ENCODE measurements at regions not wholly inside any gene's neighbourhood (a gene's known extent, or its start where the extent isn't known, plus 50 kb on each side); places are given as distances from the start of the nearest gene placed in this dataset.
A peak's percentile ranks its signal among the peaks of the same experiment; 100 is the strongest.
"Not testable (repeated sequence)": the region's sequence is repeated elsewhere in the genome, so short reads cannot be mapped to it uniquely, and the experiment has no call there.

GRCh38 chr1:166638137-166638536 lies 201.1 kb upstream of the POGK start:
- H3K4me3 ChIP-seq (ENCODE audit: low read depth, low read length), result no peak overlapping the region
- H3K36me3 ChIP-seq (ENCODE audit: control insufficient read depth, insufficient read depth, low read length), result no peaks in the 10 kb centered on the region
- H3K27me3 ChIP-seq (ENCODE audit: control insufficient read depth, insufficient read depth, low read length), result no peaks in the 10 kb centered on the region
- DNase-seq (ENCODE audit: low read depth) (no peak), FAIRE-seq (no peak)
- no peak for TF ChIP-seq CTCF (IDR thresholded peaks at IDR 0.05; ENCODE audit: insufficient read depth, low read length, severe bottlenecking)

- H3K27me3 ChIP-seq (ENCODE audit: control insufficient read depth, insufficient read depth, low read length); H3K36me3 ChIP-seq (ENCODE audit: control insufficient read depth, insufficient read depth, low read length); DNase-seq (ENCODE audit: low read depth); FAIRE-seq; H3K4me3 ChIP-seq (ENCODE audit: low read depth, low read length): not testable (repeated sequence)
Observed at GRCh38 chr1:166657228-166657627, 182.0 kb upstream of the POGK start.

GRCh38 chr1:166666790-166667189 lies 172.5 kb upstream of the POGK start:
- not testable (repeated sequence) for DNase-seq (ENCODE audit: low read depth); H3K4me3 ChIP-seq (ENCODE audit: low read depth, low read length); FAIRE-seq

GRCh38 chr1:166667600-166667999 lies 171.7 kb upstream of the POGK start:
- H3K27me3 ChIP-seq (ENCODE audit: control insufficient read depth, insufficient read depth, low read length); FAIRE-seq; H3K36me3 ChIP-seq (ENCODE audit: control insufficient read depth, insufficient read depth, low read length); DNase-seq (ENCODE audit: low read depth); H3K4me3 ChIP-seq (ENCODE audit: low read depth, low read length): not testable (repeated sequence)

More at GRCh38 chr1:166666790-166667189, 172.5 kb upstream of the POGK start:
- not testable (repeated sequence) for H3K36me3 ChIP-seq (ENCODE audit: control insufficient read depth, insufficient read depth, low read length); H3K27me3 ChIP-seq (ENCODE audit: control insufficient read depth, insufficient read depth, low read length)

GRCh38 chr1:166671627-166672026 lies 167.6 kb upstream of the POGK start:
- no peaks in the 10 kb centered on the region for H3K36me3 ChIP-seq (ENCODE audit: control insufficient read depth, insufficient read depth, low read length)
- DNase-seq (ENCODE audit: low read depth) (no peak), FAIRE-seq (no peak)
- no peak for TF ChIP-seq CTCF (IDR thresholded peaks at IDR 0.05; ENCODE audit: insufficient read depth, low read length, severe bottlenecking)
- H3K27me3 ChIP-seq (ENCODE audit: control insufficient read depth, insufficient read depth, low read length), result no peaks in the 10 kb centered on the region
- H3K4me3 ChIP-seq (ENCODE audit: low read depth, low read length), result no peak overlapping the region

GRCh38 chr1:166673722-166674121 lies 165.6 kb upstream of the POGK start:
- Histone ChIP-seq H3K36me3 (ENCODE audit: control insufficient read depth, insufficient read depth, low read length) (no peaks in the 10 kb centered on the region), H3K27me3 (ENCODE audit: control insufficient read depth, insufficient read depth, low read length) (no peaks in the 10 kb centered on the region), H3K4me3 (ENCODE audit: low read depth, low read length) (no peak overlapping the region)
- DNase-seq (ENCODE audit: low read depth) (no peak), FAIRE-seq (no peak)
- no peak for TF ChIP-seq CTCF (IDR thresholded peaks at IDR 0.05; ENCODE audit: insufficient read depth, low read length, severe bottlenecking)

GRCh38 chr1:166675213-166675612 lies 164.1 kb upstream of the POGK start:
- Histone ChIP-seq H3K36me3 (ENCODE audit: control insufficient read depth, insufficient read depth, low read length) (no peaks in the 10 kb centered on the region), H3K27me3 (ENCODE audit: control insufficient read depth, insufficient read depth, low read length) (no peaks in the 10 kb centered on the region), H3K4me3 (ENCODE audit: low read depth, low read length) (no peak overlapping the region)
- no peak for TF ChIP-seq CTCF (IDR thresholded peaks at IDR 0.05; ENCODE audit: insufficient read depth, low read length, severe bottlenecking)
- FAIRE-seq (no peak), DNase-seq (ENCODE audit: low read depth) (peak; percentile 4)

Measured in bronchial epithelial cell (primary cell).